Spleen (tissue), 11 donors: ENCODE measurements at regions not wholly inside any gene's neighbourhood (a gene's known extent, or its start where the extent isn't known, plus 50 kb on each side); places are given as distances from the start of the nearest gene placed in this dataset.

Source experiments
- DNase-seq: peaks from one replicate; pipeline ENCODE4 v3.0.0-alpha.2; 2020
- H3K27ac ChIP-seq, 8 donors: fragments of 200-600 bp; sonication (generic) in 7 of 8; 1 replicate in 4 of 8; 2 replicates in 4 of 8; pipeline versions ENCODE4 v1.5.0 to v1.8.0; 2016 to 2021; ENCODE audit warnings: inconsistent platforms in 4 of 8, mild to moderate bottlenecking in 4 of 8, moderate library complexity in 1 of 8
- H3K27me3 ChIP-seq, 7 donors: fragments of 200-600 bp; sonication (generic) in 6 of 7; replicated peaks in 1 of 7; 1 replicate in 4 of 7; 2 replicates in 3 of 7; pipeline versions ENCODE4 v1.5.0 to v1.8.0; 2016 to 2021; ENCODE audit warnings: inconsistent platforms in 3 of 7, mild to moderate bottlenecking in 1 of 7
- H3K36me3 ChIP-seq, 6 donors: fragments of 200-600 bp; sonication (generic) in 5 of 6; 1 replicate in 4 of 6; 2 replicates in 2 of 6; pipeline versions ENCODE4 v1.5.0 to v1.8.0; 2016 to 2021; ENCODE audit warnings: inconsistent platforms in 2 of 6
- H3K4me1 ChIP-seq, 6 donors: fragments of 200-600 bp; sonication (generic) in 5 of 6; 1 replicate in 3 of 6; 2 replicates in 3 of 6; pipeline versions ENCODE4 v1.5.0 to v1.8.0; 2016 to 2021; ENCODE audit warnings: inconsistent platforms in 3 of 6
- H3K4me3 ChIP-seq, 8 donors: fragments of 200-600 bp; sonication (generic) in 7 of 8; 1 replicate in 4 of 8; 2 replicates in 4 of 8; pipeline versions ENCODE4 v1.5.0 to v1.8.0; 2016 to 2021; ENCODE audit warnings: inconsistent platforms in 4 of 8, mild to moderate bottlenecking in 4 of 8, moderate library complexity in 2 of 8
- H3K9me3 ChIP-seq, 8 donors: fragments of 200-600 bp; sonication (generic) in 7 of 8; 1 replicate in 4 of 8; 2 replicates in 4 of 8; pipeline versions ENCODE4 v1.5.0 to v1.8.0; 2016 to 2021; ENCODE audit warnings: inconsistent platforms in 4 of 8
- POLR2A ChIP-seq, 3 donors: fragments of 450-650 bp; IDR thresholded peaks; one replicate each; pipeline ENCODE4 v1.5.1; 2017; ENCODE audit warnings: antibody characterized with exemption in 3 of 3, mild to moderate bottlenecking in 1 of 3
- POLR2AphosphoS5 ChIP-seq, 3 donors: sonication (generic); formaldehyde crosslinking; IDR thresholded peaks; one replicate each; pipeline ENCODE4 v1.5.1; 2017; ENCODE audit warnings: antibody characterized with exemption in 3 of 3
- WGBS, 5 donors: extraction: QIAGEN DNeasy Blood & Tissue Kit in 3 of 5; methylation state at CpG; one replicate each; pipeline versions ENCODE4 v1.1.5 to v1.1.7; 2013 to 2018; 5-methylcytosine and 5-hydroxymethylcytosine counted together
- intact Hi-C: fragments of 100-400 bp; cut with DNase I; formaldehyde crosslinking; loops from one replicate; pipeline ENCODE4 v1.15.0; 2023; ENCODE audit warnings: low total_unique reads
- TF ChIP-seq, protein P1 (sequence below), 11 experiments: fragments of 200-600 bp in 7 of 11; fragments of 450-650 bp in 4 of 11; sonication (generic) in 4 of 11; IDR thresholded peaks in 8 of 11; conservative IDR thresholded peaks in 3 of 11; 1 replicate in 7 of 11; 2 replicates in 4 of 11; pipeline versions ENCODE4 v1.4.0 to v1.8.0; 2016 to 2021; ENCODE audit warnings: antibody characterized with exemption in 11 of 11, inconsistent platforms in 4 of 11, mild to moderate bottlenecking in 1 of 11
- donor health status: healthy with polysubstance abuse.
- donor health status: DM: no; HTN: no; CAD: no; lungs with moderate emphysema.
- donor health status: DM: no; HTN: no; CAD: no.
- donor health status: Bipolar disorder and iron deficiency.
- donor health status: healthy.
- donor health status: DM: no; HTN: no; CAD: no.
- donor health status: DM: yes; HTN: yes; CAD: no.

DNA sequence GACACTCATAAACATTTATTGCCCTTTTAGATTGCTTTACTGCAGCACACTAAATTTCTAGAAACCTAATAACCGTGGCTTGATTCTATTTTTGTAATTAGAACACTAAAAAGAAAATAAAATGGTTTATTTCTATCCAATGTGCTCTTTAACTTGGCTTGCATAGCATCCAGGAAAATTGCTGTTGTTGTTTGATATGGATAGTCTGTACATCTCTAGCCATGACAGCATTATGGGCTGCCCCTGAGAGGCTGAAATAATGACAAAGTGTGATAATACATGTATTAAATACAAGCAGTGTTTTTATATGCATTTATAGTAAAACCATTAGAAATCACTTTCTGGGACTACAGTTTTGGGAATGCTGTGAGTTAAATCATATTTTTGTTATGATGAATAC is 472.5 kb downstream of the EPM2A start:
- no peak for DNase-seq

DNA sequence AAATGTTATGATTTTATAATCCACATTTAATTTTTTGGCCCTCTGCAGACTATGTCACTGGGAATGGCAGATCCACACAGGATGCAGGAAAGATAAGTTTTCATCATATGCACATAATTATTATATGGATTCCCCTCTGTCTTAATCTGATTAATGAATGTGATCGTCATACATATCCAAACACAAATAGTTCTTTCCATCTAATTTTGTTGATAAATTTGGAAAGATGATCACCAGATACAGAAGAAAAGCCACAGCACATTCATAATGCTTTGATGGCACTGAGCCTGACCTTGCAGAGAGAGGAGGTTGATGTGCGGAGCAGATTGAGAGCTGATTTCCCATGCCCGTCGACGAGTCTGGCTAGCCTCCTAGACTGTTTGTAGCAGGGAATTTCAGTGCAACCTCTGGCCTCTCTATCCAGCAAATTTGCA is 471.5 kb downstream of the EPM2A start:
- Histone ChIP-seq H3K36me3 (no peaks in the 10 kb centered on the region), H3K9me3 (no peaks in the 10 kb centered on the region), H3K27me3 (no peaks in the 10 kb centered on the region), H3K4me3 (no peak overlapping the region), H3K4me1 (no peaks in the 10 kb centered on the region), H3K27ac (no peak overlapping the region)
- TF ChIP-seq POLR2AphosphoS5 (IDR thresholded peaks at IDR 0.05) (no peak), POLR2A (IDR thresholded peaks at IDR 0.05) (no peak)
- TF ChIP-seq, protein P1, sequence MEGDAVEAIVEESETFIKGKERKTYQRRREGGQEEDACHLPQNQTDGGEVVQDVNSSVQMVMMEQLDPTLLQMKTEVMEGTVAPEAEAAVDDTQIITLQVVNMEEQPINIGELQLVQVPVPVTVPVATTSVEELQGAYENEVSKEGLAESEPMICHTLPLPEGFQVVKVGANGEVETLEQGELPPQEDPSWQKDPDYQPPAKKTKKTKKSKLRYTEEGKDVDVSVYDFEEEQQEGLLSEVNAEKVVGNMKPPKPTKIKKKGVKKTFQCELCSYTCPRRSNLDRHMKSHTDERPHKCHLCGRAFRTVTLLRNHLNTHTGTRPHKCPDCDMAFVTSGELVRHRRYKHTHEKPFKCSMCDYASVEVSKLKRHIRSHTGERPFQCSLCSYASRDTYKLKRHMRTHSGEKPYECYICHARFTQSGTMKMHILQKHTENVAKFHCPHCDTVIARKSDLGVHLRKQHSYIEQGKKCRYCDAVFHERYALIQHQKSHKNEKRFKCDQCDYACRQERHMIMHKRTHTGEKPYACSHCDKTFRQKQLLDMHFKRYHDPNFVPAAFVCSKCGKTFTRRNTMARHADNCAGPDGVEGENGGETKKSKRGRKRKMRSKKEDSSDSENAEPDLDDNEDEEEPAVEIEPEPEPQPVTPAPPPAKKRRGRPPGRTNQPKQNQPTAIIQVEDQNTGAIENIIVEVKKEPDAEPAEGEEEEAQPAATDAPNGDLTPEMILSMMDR (IDR thresholded peaks at IDR 0.05 in 8 of 11, conservative IDR thresholded peaks at IDR 0.05 in 3 of 11) = no peak
- no peak for DNase-seq
- intact Hi-C loops = no loop called here
- WGBS, 5 donors = 56 to 62% (median 60%) methylated on average over 5 of the region's 5 CpGs

More for the DNA sequence above, 472.5 kb downstream of the EPM2A start:
- Histone ChIP-seq H3K9me3 (no peaks in the 10 kb centered on the region), H3K36me3 (no peaks in the 10 kb centered on the region), H3K4me1 (no peaks in the 10 kb centered on the region), H3K27ac (no peak overlapping the region), H3K27me3 (no peaks in the 10 kb centered on the region), H3K4me3 (no peak overlapping the region)
- intact Hi-C loops = no loop called here
- 58 to 65% (median 61%) methylated on average over 1 of the region's 1 CpG for WGBS, 5 donors
- TF ChIP-seq, protein P1 (IDR thresholded peaks at IDR 0.05 in 8 of 11, conservative IDR thresholded peaks at IDR 0.05 in 3 of 11) = no peak
- no peak for TF ChIP-seq POLR2A (IDR thresholded peaks at IDR 0.05)
- TF ChIP-seq POLR2AphosphoS5 (IDR thresholded peaks at IDR 0.05) = no peak

DNA sequence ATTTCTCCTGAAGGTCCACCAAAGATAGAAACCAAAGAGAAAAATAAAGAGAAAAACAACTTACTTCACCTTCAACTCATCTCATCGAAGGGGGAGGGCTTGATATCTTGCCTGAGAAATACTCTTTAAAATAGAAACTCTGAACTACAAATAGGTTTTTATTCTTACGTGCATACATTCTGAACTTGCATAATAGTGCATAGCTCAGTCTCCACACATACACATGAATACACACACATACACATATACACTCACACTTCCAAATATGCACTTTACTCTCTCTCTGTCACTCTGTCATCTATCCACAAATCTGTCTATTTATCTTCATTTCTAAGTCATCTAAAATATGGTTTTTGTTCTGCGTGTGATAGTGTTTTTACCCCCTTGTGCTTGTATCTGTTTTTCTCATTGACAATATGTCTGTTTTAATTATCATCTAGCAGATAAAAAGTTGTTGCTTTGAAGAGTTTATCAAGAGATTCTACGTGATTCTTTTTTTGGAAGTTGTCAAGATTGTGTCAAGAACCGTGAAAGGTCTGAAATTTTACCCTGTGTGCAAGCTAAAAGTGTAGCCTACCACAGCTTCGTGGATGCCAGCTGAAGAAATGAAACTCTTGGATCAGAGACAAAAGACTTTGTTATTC is 468.8 kb downstream of the EPM2A start:
- intact Hi-C loops = no loop called here
- 71 to 86% (median 78%) methylated on average over 6 of the region's 6 CpGs for WGBS, 5 donors
- no peak for TF ChIP-seq POLR2AphosphoS5 (IDR thresholded peaks at IDR 0.05)
- TF ChIP-seq, protein P1 (IDR thresholded peaks at IDR 0.05 in 8 of 11, conservative IDR thresholded peaks at IDR 0.05 in 3 of 11) = no peak
- TF ChIP-seq POLR2A (IDR thresholded peaks at IDR 0.05) = no peak

DNA sequence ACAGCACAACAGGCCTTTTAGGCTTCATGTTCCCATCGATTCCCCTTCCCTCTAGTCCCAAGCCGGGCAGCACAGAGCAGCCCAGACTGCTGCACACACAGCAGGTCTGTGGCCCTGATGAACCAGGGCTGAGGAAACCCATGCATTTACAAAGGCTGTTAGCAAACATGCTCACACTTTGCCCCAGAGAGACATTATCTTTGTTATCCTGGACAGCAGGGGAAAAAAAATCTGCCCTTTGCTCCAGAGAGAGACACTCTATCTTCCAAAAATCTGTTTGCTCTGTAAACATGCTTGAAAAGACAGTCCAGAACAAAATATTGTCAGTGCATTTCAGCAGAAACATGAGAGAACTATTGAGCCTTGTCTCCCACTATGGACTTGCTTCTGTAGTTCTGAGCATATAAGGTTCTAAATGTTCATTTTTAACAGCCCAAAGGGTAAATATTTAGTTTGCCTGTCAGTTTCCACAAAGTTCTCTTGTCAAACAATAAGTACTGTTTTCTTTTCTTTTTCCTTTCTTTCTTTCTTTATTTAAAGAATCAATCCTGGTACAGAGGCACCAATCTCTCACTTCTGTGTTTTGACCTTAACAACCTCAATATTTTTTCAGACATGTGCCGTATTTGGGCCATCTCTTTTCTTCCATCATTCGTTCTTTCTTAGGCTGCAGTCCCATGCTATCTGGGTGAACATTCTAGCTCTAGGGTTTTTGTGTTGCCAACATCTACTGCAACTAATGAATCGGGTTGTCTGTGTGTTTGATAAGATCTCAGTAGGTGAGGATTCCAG is 468.0 kb downstream of the EPM2A start:
- TF ChIP-seq, protein P1 (IDR thresholded peaks at IDR 0.05 in 8 of 11, conservative IDR thresholded peaks at IDR 0.05 in 3 of 11) = no peak
- TF ChIP-seq POLR2A (IDR thresholded peaks at IDR 0.05) (no peak), POLR2AphosphoS5 (IDR thresholded peaks at IDR 0.05) (no peak)
- intact Hi-C loops = no loop called here
- no peak overlapping the region for H3K27ac ChIP-seq
- WGBS, 5 donors = 77 to 87% (median 83%) methylated on average over 5 of the region's 5 CpGs
- no peak for DNase-seq
- no peaks in the 10 kb centered on the region for H3K4me1 ChIP-seq
- no peaks in the 10 kb centered on the region for H3K36me3 ChIP-seq
- no peak overlapping the region for H3K4me3 ChIP-seq
- no peaks in the 10 kb centered on the region for H3K9me3 ChIP-seq
- H3K27me3 ChIP-seq = no peaks in the 10 kb centered on the region

More for the DNA sequence above, 468.8 kb downstream of the EPM2A start:
- no peak for DNase-seq
- H3K27ac ChIP-seq = no peak overlapping the region
- no peak overlapping the region for H3K4me3 ChIP-seq
- H3K4me1 ChIP-seq = no peaks in the 10 kb centered on the region
- no peaks in the 10 kb centered on the region for H3K9me3 ChIP-seq
- H3K27me3 ChIP-seq = no peaks in the 10 kb centered on the region
- no peaks in the 10 kb centered on the region for H3K36me3 ChIP-seq
